HEK293 (cell line): ENCODE measurements at regions not wholly inside any gene's neighbourhood (a gene's known extent, or its start where the extent isn't known, plus 50 kb on each side); places are given as distances from the start of the nearest gene placed in this dataset.

Experiments used
- GLIS2 ChIP-seq: fragments of 450-650 bp; formaldehyde crosslinking; IDR thresholded peaks from 2 replicates; pipeline ENCODE4 v1.5.1; 2016; ENCODE audit warnings: missing biosample characterization, missing genetic modification characterization
- KLF1 ChIP-seq: fragments of 450-650 bp; formaldehyde crosslinking; IDR thresholded peaks from 2 replicates; pipeline ENCODE4 v1.5.1; 2016; ENCODE audit warnings: missing biosample characterization, missing genetic modification characterization
- KLF8 ChIP-seq: fragments of 450-650 bp; formaldehyde crosslinking; IDR thresholded peaks from 2 replicates; pipeline ENCODE4 v1.5.1; 2016; ENCODE audit warnings: missing biosample characterization, missing genetic modification characterization
- TRIM28 ChIP-seq: IDR thresholded peaks from 2 replicates; pipeline ENCODE4 v1.6.1; 2011; ENCODE audit warnings: low read length, control low read depth, borderline replicate concordance
- WT1 ChIP-seq: fragments of 450-650 bp; formaldehyde crosslinking; IDR thresholded peaks from 2 replicates; pipeline ENCODE4 v1.5.1; 2016; ENCODE audit warnings: missing biosample characterization, missing genetic modification characterization
- ZBTB20 ChIP-seq: fragments of 450-650 bp; formaldehyde crosslinking; IDR thresholded peaks from 2 replicates; pipeline ENCODE4 v1.5.1; 2016; ENCODE audit warnings: missing biosample characterization, missing genetic modification characterization
- ZBTB21 ChIP-seq: fragments of 450-650 bp; formaldehyde crosslinking; IDR thresholded peaks from 2 replicates; pipeline ENCODE4 v1.5.1; 2017; ENCODE audit warnings: missing biosample characterization, missing genetic modification characterization
- ZFHX2 ChIP-seq: fragments of 450-650 bp; formaldehyde crosslinking; conservative IDR thresholded peaks from 2 replicates; pipeline ENCODE4 v1.5.1; 2016; ENCODE audit warnings: missing biosample characterization, missing genetic modification characterization
- ZNF132 ChIP-seq: fragments of 450-650 bp; formaldehyde crosslinking; IDR thresholded peaks from 2 replicates; pipeline ENCODE4 v1.5.1; 2017; ENCODE audit warnings: missing biosample characterization, missing genetic modification characterization, borderline replicate concordance
- ZNF174 ChIP-seq: fragments of 450-650 bp; formaldehyde crosslinking; IDR thresholded peaks from 2 replicates; pipeline ENCODE4 v1.5.0; 2017; ENCODE audit warnings: missing biosample characterization, mild to moderate bottlenecking, missing genetic modification characterization
- ZNF211 ChIP-seq: fragments of 450-650 bp; formaldehyde crosslinking; IDR thresholded peaks from 2 replicates; pipeline ENCODE4 v1.5.1; 2016; ENCODE audit warnings: low read depth, missing biosample characterization, missing genetic modification characterization
- ZNF221 ChIP-seq: fragments of 450-650 bp; formaldehyde crosslinking; IDR thresholded peaks from 2 replicates; pipeline ENCODE4 v1.5.1; 2017; ENCODE audit warnings: missing biosample characterization, missing genetic modification characterization, borderline replicate concordance
- ZNF266 ChIP-seq: fragments of 450-650 bp; formaldehyde crosslinking; IDR thresholded peaks from 2 replicates; pipeline ENCODE4 v1.5.1; 2016; ENCODE audit warnings: missing biosample characterization, missing genetic modification characterization, low read depth
- ZNF341 ChIP-seq: fragments of 450-650 bp; formaldehyde crosslinking; IDR thresholded peaks from 2 replicates; pipeline ENCODE4; 2016; ENCODE audit warnings: low read depth, missing biosample characterization, missing genetic modification characterization
- ZNF391 ChIP-seq: fragments of 450-650 bp; formaldehyde crosslinking; IDR thresholded peaks from 2 replicates; pipeline ENCODE4 v1.5.1; 2016; ENCODE audit warnings: low read depth, missing biosample characterization, missing genetic modification characterization, borderline replicate concordance
- ZNF549 ChIP-seq: fragments of 450-650 bp; IDR thresholded peaks from 2 replicates; pipeline ENCODE4 v1.5.1; 2018; ENCODE audit warnings: missing biosample characterization, missing genetic modification characterization, mild to moderate bottlenecking, inconsistent platforms, moderate library complexity
- ZNF561 ChIP-seq: fragments of 450-650 bp; IDR thresholded peaks from 2 replicates; pipeline ENCODE4 v1.5.1; 2018; ENCODE audit warnings: missing biosample characterization, missing genetic modification characterization, borderline replicate concordance
- ZNF654 ChIP-seq: fragments of 450-650 bp; formaldehyde crosslinking; IDR thresholded peaks from 2 replicates; pipeline ENCODE4 v1.5.1; 2016; ENCODE audit warnings: low read depth, missing biosample characterization, missing genetic modification characterization
- ZNF660 ChIP-seq: fragments of 450-650 bp; IDR thresholded peaks from 2 replicates; pipeline ENCODE4 v1.5.1; 2018; ENCODE audit warnings: missing biosample characterization, mild to moderate bottlenecking, missing genetic modification characterization
- ZNF707 ChIP-seq: fragments of 450-650 bp; formaldehyde crosslinking; IDR thresholded peaks from 2 replicates; pipeline ENCODE4 v1.5.1; 2016; ENCODE audit warnings: missing biosample characterization, missing genetic modification characterization
- ZNF777 ChIP-seq: fragments of 450-650 bp; formaldehyde crosslinking; IDR thresholded peaks from 2 replicates; pipeline ENCODE4 v1.5.1; 2017; ENCODE audit warnings: missing biosample characterization, missing genetic modification characterization, borderline replicate concordance
- ZNF830 ChIP-seq: fragments of 450-650 bp; IDR thresholded peaks from 2 replicates; pipeline ENCODE4 v1.5.0; 2018; ENCODE audit warnings: missing biosample characterization, missing genetic modification characterization, low read depth, mild to moderate bottlenecking, moderate library complexity
- ZXDB ChIP-seq: fragments of 450-650 bp; formaldehyde crosslinking; IDR thresholded peaks from 2 replicates; pipeline ENCODE4 v1.5.1; 2016; ENCODE audit warnings: missing biosample characterization, missing genetic modification characterization
- TF ChIP-seq, protein P1 (sequence below): fragments of 450-650 bp; formaldehyde crosslinking; IDR thresholded peaks from 2 replicates; pipeline ENCODE4 v1.5.1; 2016; ENCODE audit warnings: missing biosample characterization, missing genetic modification characterization
- TF ChIP-seq, protein P2 (sequence below): fragments of 450-650 bp; formaldehyde crosslinking; IDR thresholded peaks from 2 replicates; pipeline ENCODE4 v1.5.1; 2016; ENCODE audit warnings: missing biosample characterization, missing genetic modification characterization
- TF ChIP-seq, protein P3 (sequence below): fragments of 450-650 bp; formaldehyde crosslinking; IDR thresholded peaks from 2 replicates; pipeline ENCODE4 v1.5.1; 2017; ENCODE audit warnings: missing biosample characterization, missing genetic modification characterization
- TF ChIP-seq, protein P4 (sequence below): fragments of 450-650 bp; formaldehyde crosslinking; IDR thresholded peaks from 2 replicates; pipeline ENCODE4 v1.5.1; 2017; ENCODE audit warnings: missing biosample characterization, missing genetic modification characterization
- TF ChIP-seq, protein P5 (sequence below): fragments of 450-650 bp; formaldehyde crosslinking; IDR thresholded peaks from 2 replicates; pipeline ENCODE4 v1.5.0; 2017; ENCODE audit warnings: missing biosample characterization, missing genetic modification characterization, borderline replicate concordance

DNA sequence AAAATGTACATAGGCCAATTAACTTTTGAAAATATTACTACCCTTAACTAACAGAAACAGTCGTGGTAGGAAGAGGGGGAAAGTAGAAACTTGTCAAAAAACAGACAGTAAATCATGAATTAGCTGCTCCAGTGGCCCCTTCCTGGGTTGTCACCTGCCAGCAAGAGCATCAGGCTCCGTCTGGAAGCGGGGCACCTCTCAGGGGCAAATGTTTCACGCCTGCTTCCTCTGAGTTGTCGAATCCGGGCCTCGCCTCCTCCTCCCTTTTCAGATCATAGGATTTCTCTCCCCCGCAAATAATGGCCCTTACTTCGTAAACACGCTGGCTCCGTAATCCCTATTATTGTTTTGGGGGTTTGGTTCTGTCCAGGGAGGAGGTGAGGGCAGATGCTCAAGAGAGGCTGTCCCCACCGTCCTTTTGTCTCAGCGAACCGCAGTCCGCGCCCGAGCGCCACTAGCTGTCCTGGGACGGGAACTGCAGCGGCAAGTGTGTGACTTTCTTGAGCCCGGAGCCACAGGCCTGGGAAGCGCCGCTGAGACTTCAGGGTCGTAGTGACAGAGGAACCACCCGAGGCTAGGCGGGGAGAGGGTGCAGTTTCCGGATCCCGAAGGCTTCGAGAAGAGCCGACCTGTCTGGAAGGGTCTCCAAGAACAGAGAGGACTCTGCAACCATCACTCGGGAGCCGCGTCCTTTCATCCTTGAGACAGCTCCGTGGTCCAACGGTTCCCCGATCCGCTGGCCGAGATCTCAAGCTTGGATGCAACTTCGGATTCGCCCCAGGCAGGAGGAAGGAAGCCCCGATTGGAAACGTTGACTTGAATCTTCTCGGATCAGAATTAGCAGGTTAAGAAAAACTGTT is 214.5 kb upstream of the ZNF184 start (continued):
- TF ChIP-seq, protein P1, sequence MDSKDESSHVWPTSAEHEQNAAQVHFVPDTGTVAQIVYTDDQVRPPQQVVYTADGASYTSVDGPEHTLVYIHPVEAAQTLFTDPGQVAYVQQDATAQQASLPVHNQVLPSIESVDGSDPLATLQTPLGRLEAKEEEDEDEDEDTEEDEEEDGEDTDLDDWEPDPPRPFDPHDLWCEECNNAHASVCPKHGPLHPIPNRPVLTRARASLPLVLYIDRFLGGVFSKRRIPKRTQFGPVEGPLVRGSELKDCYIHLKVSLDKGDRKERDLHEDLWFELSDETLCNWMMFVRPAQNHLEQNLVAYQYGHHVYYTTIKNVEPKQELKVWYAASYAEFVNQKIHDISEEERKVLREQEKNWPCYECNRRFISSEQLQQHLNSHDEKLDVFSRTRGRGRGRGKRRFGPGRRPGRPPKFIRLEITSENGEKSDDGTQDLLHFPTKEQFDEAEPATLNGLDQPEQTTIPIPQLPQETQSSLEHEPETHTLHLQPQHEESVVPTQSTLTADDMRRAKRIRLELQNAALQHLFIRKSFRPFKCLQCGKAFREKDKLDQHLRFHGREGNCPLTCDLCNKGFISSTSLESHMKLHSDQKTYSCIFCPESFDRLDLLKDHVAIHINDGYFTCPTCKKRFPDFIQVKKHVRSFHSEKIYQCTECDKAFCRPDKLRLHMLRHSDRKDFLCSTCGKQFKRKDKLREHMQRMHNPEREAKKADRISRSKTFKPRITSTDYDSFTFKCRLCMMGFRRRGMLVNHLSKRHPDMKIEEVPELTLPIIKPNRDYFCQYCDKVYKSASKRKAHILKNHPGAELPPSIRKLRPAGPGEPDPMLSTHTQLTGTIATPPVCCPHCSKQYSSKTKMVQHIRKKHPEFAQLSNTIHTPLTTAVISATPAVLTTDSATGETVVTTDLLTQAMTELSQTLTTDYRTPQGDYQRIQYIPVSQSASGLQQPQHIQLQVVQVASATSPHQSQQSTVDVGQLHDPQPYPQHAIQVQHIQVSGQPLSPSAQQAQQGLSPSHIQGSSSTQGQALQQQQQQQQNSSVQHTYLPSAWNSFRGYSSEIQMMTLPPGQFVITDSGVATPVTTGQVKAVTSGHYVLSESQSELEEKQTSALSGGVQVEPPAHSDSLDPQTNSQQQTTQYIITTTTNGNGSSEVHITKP, result peak; percentile 97
- TF ChIP-seq ZNF654 (tag by site-specific recombination) (peak; percentile 71), KLF1 (tag by site-specific recombination) (peak; percentile 29; the same call in 1 of the 2 replicates), ZNF707 (no peak), ZNF777 (tag by site-specific recombination) (no peak), TRIM28 (peak; percentile 71; the same call in 1 of the 2 replicates), ZNF561 (tag by site-specific recombination) (peak; percentile 35; the same call in 1 of the 2 replicates), KLF8 (tag by site-specific recombination) (peak; percentile 60; the same call in 1 of the 2 replicates), ZNF830 (tag by site-specific recombination) (no peak), ZBTB21 (tag by site-specific recombination) (no peak), ZBTB20 (tag by site-specific recombination) (peak; percentile 49; the same call in 1 of the 2 replicates), GLIS2 (tag by site-specific recombination) (0 out of 2 replicates have a peak, but pooled peaks have one; percentile 19), ZFHX2 (tag by site-specific recombination) (peak; percentile 28; the same call in 1 of the 2 replicates), ZNF266 (tag by site-specific recombination) (no peak), ZNF660 (tag by site-specific recombination) (peak; percentile 90), ZNF341 (tag by site-specific recombination) (peak; percentile 82), ZNF391 (tag by site-specific recombination) (peak; percentile 29; the same call in 1 of the 2 replicates), WT1 (peak; percentile 59), ZNF174 (no peak), ZXDB (tag by site-specific recombination) (peak; percentile 68), ZNF132 (tag by site-specific recombination) (no peak), ZNF221 (tag by site-specific recombination) (no peak), ZNF549 (tag by site-specific recombination) (no peak), ZNF211 (tag by site-specific recombination) (no peak)
- TF ChIP-seq, protein P2, sequence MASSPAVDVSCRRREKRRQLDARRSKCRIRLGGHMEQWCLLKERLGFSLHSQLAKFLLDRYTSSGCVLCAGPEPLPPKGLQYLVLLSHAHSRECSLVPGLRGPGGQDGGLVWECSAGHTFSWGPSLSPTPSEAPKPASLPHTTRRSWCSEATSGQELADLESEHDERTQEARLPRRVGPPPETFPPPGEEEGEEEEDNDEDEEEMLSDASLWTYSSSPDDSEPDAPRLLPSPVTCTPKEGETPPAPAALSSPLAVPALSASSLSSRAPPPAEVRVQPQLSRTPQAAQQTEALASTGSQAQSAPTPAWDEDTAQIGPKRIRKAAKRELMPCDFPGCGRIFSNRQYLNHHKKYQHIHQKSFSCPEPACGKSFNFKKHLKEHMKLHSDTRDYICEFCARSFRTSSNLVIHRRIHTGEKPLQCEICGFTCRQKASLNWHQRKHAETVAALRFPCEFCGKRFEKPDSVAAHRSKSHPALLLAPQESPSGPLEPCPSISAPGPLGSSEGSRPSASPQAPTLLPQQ (tag by site-specific recombination), result peak; percentile 50
- TF ChIP-seq, protein P3, sequence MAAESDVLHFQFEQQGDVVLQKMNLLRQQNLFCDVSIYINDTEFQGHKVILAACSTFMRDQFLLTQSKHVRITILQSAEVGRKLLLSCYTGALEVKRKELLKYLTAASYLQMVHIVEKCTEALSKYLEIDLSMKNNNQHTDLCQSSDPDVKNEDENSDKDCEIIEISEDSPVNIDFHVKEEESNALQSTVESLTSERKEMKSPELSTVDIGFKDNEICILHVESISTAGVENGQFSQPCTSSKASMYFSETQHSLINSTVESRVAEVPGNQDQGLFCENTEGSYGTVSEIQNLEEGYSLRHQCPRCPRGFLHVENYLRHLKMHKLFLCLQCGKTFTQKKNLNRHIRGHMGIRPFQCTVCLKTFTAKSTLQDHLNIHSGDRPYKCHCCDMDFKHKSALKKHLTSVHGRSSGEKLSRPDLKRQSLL, result peak; percentile 81; the same call in 1 of the 2 replicates
- TF ChIP-seq, protein P4, sequence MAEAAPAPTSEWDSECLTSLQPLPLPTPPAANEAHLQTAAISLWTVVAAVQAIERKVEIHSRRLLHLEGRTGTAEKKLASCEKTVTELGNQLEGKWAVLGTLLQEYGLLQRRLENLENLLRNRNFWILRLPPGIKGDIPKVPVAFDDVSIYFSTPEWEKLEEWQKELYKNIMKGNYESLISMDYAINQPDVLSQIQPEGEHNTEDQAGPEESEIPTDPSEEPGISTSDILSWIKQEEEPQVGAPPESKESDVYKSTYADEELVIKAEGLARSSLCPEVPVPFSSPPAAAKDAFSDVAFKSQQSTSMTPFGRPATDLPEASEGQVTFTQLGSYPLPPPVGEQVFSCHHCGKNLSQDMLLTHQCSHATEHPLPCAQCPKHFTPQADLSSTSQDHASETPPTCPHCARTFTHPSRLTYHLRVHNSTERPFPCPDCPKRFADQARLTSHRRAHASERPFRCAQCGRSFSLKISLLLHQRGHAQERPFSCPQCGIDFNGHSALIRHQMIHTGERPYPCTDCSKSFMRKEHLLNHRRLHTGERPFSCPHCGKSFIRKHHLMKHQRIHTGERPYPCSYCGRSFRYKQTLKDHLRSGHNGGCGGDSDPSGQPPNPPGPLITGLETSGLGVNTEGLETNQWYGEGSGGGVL (tag by site-specific recombination), result peak; percentile 11; the same call in 1 of the 2 replicates
- TF ChIP-seq, protein P5, sequence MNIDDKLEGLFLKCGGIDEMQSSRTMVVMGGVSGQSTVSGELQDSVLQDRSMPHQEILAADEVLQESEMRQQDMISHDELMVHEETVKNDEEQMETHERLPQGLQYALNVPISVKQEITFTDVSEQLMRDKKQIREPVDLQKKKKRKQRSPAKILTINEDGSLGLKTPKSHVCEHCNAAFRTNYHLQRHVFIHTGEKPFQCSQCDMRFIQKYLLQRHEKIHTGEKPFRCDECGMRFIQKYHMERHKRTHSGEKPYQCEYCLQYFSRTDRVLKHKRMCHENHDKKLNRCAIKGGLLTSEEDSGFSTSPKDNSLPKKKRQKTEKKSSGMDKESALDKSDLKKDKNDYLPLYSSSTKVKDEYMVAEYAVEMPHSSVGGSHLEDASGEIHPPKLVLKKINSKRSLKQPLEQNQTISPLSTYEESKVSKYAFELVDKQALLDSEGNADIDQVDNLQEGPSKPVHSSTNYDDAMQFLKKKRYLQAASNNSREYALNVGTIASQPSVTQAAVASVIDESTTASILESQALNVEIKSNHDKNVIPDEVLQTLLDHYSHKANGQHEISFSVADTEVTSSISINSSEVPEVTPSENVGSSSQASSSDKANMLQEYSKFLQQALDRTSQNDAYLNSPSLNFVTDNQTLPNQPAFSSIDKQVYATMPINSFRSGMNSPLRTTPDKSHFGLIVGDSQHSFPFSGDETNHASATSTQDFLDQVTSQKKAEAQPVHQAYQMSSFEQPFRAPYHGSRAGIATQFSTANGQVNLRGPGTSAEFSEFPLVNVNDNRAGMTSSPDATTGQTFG (tag by site-specific recombination), result no peak
